HFFc6 (cell line): ENCODE measurements at regions not wholly inside any gene's neighbourhood (a gene's known extent, or its start where the extent isn't known, plus 50 kb on each side); places are given as distances from the start of the nearest gene placed in this dataset.

Experiments
- DNase-seq: peaks from one replicate; pipeline ENCODE4 v3.0.0-alpha.2; 2018
- H3K27ac Mint-ChIP-seq: 2 replicates; pipeline ENCODE4 v1.8.0; 2020; ENCODE audit warnings: mild to moderate bottlenecking, mixed read lengths
- H3K27me3 Mint-ChIP-seq: 2 replicates; pipeline ENCODE4 v1.8.0; 2021; ENCODE audit warnings: mild to moderate bottlenecking, moderate library complexity, mixed read lengths; ENCODE audit not compliant: insufficient read depth
- H3K36me3 Mint-ChIP-seq: 2 replicates; pipeline ENCODE4 v1.8.0; 2021; ENCODE audit warnings: low read depth, mixed read lengths
- H3K4me1 Mint-ChIP-seq: 2 replicates; pipeline ENCODE4 v1.8.0; 2020; ENCODE audit warnings: low read depth, mixed read lengths
- H3K4me3 Mint-ChIP-seq: 2 replicates; pipeline ENCODE4 v1.8.0; 2020; ENCODE audit warnings: mild to moderate bottlenecking, moderate library complexity, mixed read lengths
- H3K9me3 Mint-ChIP-seq: 2 replicates; pipeline ENCODE4 v1.8.0; 2020; ENCODE audit warnings: mild to moderate bottlenecking, mixed read lengths
- CTCF ChIP-seq: fragments of 200-600 bp; sonication (generic); IDR thresholded peaks from 2 replicates; pipeline ENCODE4 v1.5.0; 2021; ENCODE audit warnings: antibody characterized with exemption, mild to moderate bottlenecking

GRCh38 chr5:5792106-5792505 is 369.6 kb downstream of the ICE1 start:
- no peak overlapping the region for H3K27ac Mint-ChIP-seq
- H3K9me3 Mint-ChIP-seq = peaks cover 58% of the 10 kb centered on the region
- DNase-seq = no peak
- H3K36me3 Mint-ChIP-seq = no peaks in the 10 kb centered on the region
- no peak for TF ChIP-seq CTCF
- H3K4me3 Mint-ChIP-seq = no peak overlapping the region
- H3K4me1 Mint-ChIP-seq = no peaks in the 10 kb centered on the region
- no peaks in the 10 kb centered on the region; the same call in 1 of the 2 replicates for H3K27me3 Mint-ChIP-seq

- H3K36me3 Mint-ChIP-seq = no peaks in the 10 kb centered on the region
- no peaks in the 10 kb centered on the region for H3K4me1 Mint-ChIP-seq
These were observed 366.3 kb downstream of the ICE1 start for GRCh38 chr5:5788793-5789192.

GRCh38 chr5:5787373-5787772 is 364.9 kb downstream of the ICE1 start:
- Mint-ChIP-seq H3K9me3 (peaks cover 54% of the 10 kb centered on the region), H3K27me3 (no peaks in the 10 kb centered on the region; the same call in 1 of the 2 replicates), H3K4me3 (no peak overlapping the region), H3K4me1 (no peaks in the 10 kb centered on the region), H3K27ac (no peak overlapping the region), H3K36me3 (no peaks in the 10 kb centered on the region)
- DNase-seq = no peak
- TF ChIP-seq CTCF = no peak

More at GRCh38 chr5:5788793-5789192, 366.3 kb downstream of the ICE1 start:
- H3K27me3 Mint-ChIP-seq = no peaks in the 10 kb centered on the region; the same call in 1 of the 2 replicates
- no peak overlapping the region for H3K27ac Mint-ChIP-seq
- TF ChIP-seq CTCF = no peak
- no peak overlapping the region for H3K4me3 Mint-ChIP-seq
- peaks cover 67% of the 10 kb centered on the region for H3K9me3 Mint-ChIP-seq
- DNase-seq = no peak

- Mint-ChIP-seq H3K36me3 (no peaks in the 10 kb centered on the region), H3K27ac (no peak overlapping the region), H3K4me1 (no peaks in the 10 kb centered on the region), H3K9me3 (peaks cover 54% of the 10 kb centered on the region), H3K27me3 (no peaks in the 10 kb centered on the region), H3K4me3 (no peak overlapping the region)
- TF ChIP-seq CTCF = no peak
- DNase-seq = no peak
These were observed 361.6 kb downstream of the ICE1 start for GRCh38 chr5:5784101-5784500.

- no peak overlapping the region for H3K27ac Mint-ChIP-seq
- no peaks in the 10 kb centered on the region for H3K27me3 Mint-ChIP-seq
- H3K4me3 Mint-ChIP-seq = no peak overlapping the region
- no peaks in the 10 kb centered on the region for H3K4me1 Mint-ChIP-seq
- H3K9me3 Mint-ChIP-seq = peaks cover 45% of the 10 kb centered on the region
- no peak for TF ChIP-seq CTCF
- no peak for DNase-seq
- no peaks in the 10 kb centered on the region for H3K36me3 Mint-ChIP-seq
These were observed 360.5 kb downstream of the ICE1 start for GRCh38 chr5:5783021-5783420.

- TF ChIP-seq CTCF = no peak
- no peaks in the 10 kb centered on the region for H3K4me1 Mint-ChIP-seq
- peaks cover 44% of the 10 kb centered on the region for H3K9me3 Mint-ChIP-seq
These were observed 359.9 kb downstream of the ICE1 start for GRCh38 chr5:5782402-5782801.

More at GRCh38 chr5:5782402-5782801, 359.9 kb downstream of the ICE1 start:
- H3K27me3 Mint-ChIP-seq = no peaks in the 10 kb centered on the region
- H3K4me3 Mint-ChIP-seq = no peak overlapping the region
- H3K36me3 Mint-ChIP-seq = no peaks in the 10 kb centered on the region
- no peak for DNase-seq
- H3K27ac Mint-ChIP-seq = no peak overlapping the region
